HG03045 (cell line): ENCODE measurements at regions not wholly inside any gene's neighbourhood (a gene's known extent, or its start where the extent isn't known, plus 50 kb on each side); places are given as distances from the start of the nearest gene placed in this dataset.
"Not testable (repeated sequence)": the region's sequence is repeated elsewhere in the genome, so short reads cannot be mapped to it uniquely, and the experiment has no call there.

Source experiments
- ATAC-seq: cut with Tn5 transposase; IDR thresholded peaks from one replicate; pipeline ENCODE4 v1.9.1; 2021; ENCODE audit warnings: mild to moderate bottlenecking, moderate library complexity; ENCODE audit not compliant: unreplicated experiment

DNA sequence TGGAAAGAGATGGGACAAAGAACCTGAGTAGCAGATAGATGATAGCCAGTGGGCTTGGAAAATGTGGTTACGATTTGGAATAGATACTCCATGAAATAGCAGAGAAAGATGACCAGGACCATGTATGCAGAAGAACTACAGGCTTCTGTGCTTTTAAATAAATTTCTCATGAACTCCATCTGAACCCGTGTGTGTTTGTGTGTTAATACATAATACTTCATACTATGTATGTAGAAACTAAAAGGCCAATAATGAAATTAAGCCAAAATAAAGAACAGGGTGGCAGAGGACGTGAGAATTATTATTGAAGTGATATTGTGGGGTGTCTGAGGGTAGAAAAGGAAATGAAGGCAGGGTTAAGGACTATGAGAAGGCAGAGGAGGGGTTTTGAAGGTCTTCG is 385.1 kb upstream of the RPS23 start:
- no peak for ATAC-seq

DNA sequence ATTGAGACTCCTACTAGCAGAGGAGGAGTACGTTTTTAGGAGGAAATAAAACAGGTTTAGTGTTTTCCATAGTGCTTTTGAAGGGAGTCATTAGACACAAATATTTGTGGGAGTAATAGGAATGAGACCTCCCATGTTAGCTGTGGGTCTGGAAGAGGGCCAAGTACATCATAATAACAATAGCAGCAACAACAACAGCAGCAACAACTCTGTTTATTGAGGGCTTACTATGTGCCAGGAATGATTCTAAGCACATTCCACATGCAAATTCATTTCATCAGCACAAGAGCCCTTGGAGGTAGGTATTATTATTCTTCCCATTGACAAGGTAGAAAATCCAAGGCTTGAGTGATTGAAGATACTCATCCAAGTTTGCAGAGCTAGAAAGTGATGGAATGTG is 384.2 kb upstream of the RPS23 start:
- no peak for ATAC-seq

DNA sequence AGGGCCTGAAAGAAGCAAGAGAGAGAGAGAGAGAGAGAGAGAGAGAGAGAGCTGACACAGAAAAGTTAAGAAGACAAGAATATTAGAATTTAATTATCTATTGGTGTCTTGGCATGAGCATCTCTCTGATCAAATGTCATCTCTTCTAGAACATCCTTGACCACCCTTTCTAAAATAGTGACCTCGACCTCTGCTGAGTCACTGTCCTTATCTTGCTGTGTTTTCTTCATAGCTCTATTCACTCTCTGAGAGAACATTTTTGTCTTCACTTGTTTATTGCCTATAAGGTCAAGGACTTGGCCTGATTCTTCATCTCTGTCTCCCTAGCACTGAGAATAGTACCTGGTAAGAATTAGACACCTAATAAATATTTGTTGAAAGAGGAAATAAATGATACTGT is 383.8 kb upstream of the RPS23 start:
- ATAC-seq, result no peak

DNA sequence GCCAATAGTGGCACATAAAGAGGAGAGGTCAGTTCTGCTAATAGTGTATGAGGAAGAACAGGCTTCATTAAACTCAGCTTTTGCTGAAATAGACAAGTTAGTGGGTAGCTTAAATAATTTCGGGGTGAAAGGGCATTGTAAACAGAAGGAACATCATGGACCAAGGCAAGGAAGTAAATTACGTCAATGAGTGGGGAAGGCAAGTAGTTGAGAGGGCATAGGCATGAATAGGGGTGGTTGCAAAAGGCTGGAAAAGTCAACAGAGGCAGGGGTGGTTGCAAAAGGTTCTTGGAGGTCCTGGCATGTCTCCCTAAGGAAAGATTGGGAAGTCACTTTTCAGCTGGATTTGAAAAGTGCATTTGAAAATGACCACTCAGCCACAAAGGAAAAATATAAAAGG is 383.3 kb upstream of the RPS23 start:
- ATAC-seq, result no peak

DNA sequence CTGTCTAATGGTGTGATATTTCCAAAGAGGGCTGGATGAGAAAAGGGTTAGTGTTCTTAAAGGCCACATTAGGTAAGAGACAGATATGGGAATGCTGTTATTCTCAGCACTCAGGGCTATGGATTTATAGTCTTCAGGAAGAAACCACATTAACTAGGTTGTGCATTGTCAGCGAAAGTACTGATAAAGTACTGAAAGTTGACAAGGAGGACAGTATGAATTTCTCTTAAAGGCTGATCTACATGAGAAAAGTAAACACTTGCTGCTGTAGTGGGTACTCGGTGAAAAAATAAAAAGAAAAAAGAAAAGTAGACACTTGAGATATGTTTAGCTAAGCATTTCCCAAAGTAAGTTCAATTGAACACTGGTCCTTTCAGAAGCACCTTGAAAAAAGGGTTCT is 381.0 kb upstream of the RPS23 start:
- ATAC-seq, result no peak

DNA sequence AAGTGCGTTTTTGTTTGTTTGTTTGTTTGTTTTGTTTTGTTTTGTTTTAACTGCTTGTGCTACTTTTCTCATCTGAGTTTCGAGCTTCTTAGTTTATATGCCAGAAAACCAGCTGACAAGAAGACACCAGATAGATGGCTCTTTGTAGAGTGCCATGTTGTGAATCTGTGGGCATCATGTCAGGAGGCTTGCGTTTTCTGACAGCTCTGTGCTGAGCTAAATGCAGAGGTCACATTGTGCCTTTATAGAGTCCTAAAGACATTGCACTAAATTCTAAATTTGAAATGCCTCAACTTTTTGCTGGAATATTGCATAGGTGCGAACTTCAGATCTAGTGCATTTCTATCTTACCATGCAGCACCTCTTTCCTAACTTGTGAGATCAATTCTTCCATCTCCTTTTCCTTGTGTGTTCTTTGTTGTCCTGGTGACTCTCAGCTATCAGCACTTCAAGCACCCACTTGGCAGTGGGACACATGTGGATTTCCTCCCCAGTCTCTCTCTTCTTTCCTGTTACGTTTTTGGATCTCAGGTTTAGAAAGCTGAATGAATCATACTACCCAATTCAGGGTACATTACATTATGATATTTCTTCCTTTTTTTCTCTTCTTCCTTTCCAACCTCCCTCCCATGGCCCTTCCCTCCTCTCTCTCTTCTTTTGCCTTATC is 379.0 kb upstream of the RPS23 start:
- no peak for ATAC-seq

DNA sequence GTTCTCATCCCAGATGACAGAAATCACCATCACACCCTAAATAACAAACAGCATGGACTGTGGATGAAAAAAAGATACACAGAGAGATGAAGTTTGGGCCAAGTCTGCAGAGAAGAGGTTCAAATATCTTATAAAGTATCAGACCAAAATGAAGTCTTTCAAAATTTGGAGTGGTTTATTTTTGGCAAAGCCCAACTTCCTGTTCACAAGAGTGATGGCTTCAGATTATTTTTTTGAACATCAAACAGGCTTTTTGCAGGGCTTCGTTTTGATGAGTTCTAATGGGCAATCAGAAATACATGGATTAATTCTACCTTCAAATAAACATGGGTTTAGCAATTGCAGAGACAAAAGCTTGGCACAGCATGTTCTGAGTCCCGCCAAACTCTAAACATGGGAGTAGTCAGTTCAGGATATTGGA is 378.2 kb upstream of the RPS23 start:
- ATAC-seq, result no peak

DNA sequence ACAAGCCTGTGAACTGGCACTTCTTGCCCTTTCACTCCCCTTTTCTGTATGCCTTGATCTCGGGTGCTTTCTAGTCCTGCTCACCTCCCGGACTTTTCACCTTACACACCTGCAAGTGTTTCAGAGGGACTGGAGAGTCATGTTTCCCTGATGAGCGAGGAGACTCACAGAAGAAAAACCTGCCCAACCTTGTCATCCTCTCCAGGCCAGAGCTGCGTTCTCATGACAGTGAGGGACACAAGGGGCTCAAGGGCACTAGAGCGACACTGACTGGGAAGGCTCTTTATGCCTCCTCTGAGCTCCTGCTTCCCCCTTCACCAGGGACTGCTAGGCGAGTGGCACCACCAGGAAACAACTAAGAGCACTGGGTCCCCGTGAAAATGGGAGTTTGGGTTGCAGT is 376.9 kb upstream of the RPS23 start:
- ATAC-seq, result no peak

DNA sequence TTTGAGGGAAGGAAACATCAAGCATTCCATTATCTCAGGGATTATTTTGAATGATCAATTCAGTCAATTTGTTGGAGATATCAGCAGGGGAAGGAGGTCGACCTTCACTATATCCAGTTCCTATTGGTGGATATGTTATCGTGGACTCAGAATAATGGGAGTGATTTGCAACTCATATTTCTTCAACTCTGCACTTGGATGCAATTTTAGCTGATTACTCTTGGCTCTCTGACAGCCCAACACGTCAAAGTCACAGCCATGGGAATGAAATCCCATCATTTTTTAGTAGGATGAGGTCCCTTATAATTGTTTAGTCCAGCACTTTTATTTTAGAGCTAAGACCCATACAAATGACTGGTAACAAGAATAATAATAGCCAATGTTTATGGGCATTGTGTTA is 371.8 kb upstream of the RPS23 start:
- no peak for ATAC-seq

DNA sequence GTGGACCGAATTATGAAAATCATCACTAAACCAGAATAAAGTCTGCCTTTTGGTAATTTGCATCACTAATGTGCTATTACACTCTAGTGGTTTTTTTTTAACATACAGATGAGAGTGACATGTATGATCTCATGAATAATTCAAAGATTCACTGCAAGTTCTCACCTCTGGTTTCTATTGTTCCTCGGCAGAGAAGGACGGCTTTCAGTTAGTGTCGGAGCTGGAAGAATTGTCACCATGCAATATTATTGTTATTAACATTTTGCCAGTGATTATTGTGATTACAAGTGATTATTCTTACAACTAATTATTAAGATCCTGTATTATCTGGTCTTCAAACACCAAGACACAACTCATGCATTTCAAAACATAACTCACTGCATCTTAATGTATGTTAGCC is 366.6 kb upstream of the RPS23 start:
- no peak for ATAC-seq

DNA sequence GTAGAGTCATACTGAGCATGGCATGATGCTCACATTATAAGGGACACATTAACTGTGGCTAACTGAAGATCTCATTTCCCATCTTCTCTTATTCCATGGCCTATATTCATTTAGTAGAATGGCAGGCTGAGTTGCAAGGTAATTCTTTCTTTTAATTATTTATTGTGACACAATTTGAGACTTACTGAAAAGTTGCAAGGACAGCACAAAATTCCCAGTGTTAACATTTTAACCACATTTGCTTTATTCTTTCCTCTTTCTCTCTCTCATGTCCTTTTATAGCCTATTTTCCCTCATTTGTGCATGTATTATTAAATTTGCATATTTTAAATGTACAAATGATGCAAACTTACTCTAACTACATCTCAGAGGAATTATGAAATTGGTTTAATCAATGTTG is 366.1 kb upstream of the RPS23 start:
- ATAC-seq, result no peak

DNA sequence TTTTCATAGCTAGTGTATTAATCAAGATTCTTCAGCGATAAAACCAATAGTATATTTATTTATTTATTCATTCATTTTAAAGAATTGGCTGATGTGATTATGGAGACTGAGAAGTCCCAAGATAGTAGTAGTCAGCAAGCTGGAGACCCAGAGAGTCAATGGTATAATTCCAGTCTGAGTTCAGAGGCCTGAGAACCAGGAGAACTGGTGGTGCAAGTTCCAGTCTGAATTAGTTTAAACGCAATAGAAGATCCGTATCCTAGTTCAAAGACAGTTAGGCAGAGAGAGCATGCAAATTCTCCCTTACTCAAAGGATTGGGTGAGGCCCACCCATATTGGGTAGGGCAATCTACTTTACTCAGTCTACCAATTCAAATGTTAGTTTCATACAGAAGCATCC is 364.2 kb upstream of the RPS23 start:
- ATAC-seq, result no peak

DNA sequence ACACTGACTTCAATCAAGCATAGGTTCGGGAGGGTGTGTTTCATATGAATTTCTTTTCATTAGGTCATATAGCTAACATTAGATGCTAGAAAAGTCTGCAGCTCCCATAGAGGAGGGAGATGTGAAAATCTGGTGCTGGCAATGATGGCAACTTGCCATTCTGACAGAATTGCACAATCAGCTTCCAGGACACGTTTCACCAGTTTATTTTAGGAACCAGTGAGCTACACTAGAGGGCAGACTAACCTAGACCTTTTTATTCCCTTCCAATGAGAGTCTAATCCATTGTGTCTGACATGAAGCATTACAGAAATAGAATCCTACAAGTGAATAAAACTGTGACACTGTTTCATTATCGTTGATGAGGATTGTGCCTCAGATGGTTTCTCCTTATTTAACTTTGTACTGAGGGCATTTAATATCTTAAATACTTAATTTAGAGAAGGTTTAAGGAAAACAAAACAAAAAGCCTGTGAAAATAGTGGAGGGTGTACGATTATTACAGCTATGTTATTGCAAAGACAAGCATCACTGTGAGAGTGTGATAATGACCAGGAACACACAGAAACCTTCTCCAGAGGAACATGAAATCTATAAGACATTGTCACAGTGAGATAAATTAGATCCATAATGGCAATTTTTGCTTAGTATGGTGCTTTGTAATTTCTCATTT is 363.3 kb upstream of the RPS23 start:
- ATAC-seq, result peak; percentile 71

DNA sequence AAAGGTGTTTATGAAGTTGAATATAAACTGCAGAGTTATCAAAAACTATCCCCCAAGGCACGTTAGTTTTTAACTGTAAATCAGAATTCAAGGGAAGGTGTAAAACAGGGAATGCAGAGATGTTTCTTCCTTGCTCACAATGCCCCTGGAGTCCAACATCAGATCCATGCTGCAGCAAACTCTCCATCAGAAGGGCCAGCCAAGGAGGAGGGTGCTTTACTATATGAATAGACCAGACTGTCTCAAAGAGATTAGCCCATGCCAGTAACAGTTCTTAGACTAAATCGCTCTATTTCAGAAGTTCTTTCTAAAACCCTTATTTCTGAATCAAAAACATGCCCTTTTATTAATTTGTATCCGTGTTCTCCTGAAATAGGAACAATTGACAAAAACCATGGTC is 362.8 kb upstream of the RPS23 start:
- no peak for ATAC-seq

DNA sequence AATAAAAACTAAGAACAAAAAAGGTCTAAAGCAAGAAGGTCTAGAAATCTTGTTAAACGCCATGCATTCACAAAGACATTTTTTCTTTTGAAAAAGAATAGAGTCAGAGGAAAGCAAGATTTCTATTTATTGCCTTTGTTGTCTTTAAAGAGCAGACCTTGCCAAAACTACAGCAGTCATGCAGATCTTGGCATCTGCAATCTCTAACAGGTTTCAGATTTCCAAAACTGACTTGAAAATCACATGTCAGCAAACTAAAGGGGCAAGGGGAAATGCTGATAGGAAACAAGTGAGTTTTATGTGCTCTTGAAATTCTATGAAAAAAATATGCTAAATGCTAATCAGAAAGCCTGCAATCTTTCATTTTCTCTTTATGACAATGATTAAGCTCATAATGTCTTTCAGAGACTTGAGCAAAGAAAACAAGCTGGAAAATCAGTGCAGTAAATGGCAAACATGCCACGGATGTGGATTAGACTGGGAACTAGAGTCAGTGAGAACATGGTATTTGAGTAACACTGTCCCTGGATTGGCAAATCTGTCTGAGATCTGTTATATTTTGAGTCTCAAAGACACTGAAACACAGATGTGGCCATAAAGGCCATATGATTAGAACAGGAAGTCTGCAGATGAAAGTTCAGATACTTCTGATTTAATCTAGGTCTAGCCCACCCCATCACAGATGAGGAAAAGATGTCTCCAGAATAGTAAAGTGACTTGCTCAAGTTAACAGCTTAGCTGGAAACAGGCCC is 361.4 kb upstream of the RPS23 start:
- ATAC-seq, result no peak

DNA sequence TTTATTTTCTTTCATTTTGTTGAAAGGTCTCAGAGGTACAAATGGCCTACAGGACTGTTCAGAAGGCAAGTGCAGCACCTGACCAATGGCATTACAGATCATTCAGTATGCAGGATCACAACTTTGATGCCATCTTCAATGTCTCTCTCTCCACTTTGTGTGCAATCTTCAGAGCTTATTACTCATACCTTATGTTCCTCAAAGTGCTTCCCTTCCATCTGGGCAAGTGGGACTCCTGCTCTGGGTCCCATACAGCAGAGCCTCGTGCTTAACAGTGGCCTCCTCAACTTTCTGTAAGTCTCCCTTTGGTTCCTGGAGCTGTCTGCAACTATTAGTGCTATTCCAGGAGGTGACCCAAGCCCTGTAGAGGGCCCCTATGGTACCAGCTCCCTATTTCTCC is 358.4 kb upstream of the RPS23 start:
- no peak for ATAC-seq

DNA sequence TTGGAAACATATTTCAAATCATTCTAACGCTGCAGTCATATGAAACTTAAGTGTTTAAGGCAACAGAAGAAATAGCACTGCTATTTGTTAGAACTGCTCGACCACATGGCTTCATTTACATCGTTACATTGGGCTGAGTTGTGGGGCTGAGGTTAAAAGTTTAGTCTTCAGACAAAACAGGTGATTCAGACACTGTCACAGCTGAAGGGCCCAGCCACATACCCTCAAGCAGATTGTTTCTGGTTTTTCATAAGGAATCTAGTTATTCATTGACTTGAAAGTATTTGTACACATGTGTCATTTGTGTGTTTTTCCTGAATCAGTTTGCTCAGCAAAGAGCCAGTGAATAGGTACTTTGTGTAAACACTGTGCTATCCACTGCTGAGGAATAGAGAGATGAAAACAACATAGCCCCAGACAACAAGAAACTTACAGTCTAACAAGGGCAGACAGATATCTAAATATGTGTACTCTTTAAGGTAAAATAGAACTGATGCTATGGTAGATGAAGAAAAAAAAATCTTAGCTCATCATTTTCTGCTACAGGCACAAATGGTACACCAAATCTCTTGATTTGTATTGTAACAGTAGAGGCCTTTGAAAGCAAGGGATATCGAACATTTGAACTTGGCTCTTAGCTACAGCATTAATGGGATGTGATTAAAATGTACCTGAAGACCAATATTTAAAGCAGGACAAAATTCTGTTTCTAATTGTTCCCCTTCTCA is 357.6 kb upstream of the RPS23 start:
- no peak for ATAC-seq

DNA sequence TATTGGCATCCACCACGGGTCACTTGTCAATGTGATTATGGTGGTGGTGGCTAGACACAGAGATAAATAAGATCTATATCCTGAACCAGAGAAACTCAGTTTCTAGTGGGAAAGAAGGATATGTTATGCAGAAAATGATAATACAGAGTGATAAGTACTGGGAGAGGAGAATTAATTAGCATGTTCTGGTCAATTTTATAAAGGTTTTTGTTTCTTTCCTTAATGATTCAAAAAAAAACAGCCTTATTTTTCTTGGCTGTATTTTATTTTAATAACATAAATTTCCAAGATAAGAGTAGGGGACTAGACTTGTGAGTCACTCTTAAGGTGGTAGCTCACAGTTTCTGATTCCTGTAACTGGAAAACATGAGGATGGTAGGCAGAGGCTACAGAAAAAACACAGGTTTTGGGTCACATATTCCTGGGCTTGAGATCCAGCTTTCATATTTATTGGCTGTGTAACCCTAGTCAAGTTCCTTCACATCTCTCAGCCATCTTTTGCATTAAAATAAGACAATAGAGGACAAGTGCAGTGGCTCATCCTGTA is 350.3 kb upstream of the RPS23 start:
- no peak for ATAC-seq

DNA sequence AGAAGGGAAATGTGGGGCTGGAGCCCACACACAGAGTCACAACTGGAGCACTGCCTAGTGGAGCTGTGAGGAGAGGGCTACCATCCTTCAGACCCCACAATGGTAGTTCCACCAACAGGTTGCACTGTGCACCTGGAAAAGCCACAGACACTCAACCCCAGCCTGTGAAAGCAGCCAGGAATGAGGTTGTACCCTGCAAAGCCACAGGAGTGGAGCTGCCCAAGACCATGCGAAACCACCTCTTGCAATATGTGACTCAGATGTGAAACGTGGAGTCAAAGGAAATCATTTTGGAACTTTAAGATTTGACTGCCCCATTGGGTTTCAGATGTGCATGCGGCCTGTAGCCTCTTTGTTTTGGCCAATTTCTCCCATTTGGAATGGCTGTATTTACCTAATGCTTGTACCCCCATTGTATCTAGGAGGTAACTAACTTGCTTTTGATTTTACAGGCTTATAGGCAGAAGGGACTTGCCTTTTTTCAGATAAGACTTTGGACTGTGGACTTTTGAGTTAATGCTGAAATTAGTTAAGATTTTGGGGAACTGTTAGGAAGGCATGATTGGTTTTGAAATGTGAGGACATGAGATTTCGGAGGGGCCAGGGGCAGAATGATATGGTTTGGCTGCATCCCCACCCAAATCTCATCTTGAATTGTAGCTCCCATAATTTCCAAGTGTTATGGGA is 348.9 kb upstream of the RPS23 start:
- ATAC-seq, result not testable (repeated sequence)

DNA sequence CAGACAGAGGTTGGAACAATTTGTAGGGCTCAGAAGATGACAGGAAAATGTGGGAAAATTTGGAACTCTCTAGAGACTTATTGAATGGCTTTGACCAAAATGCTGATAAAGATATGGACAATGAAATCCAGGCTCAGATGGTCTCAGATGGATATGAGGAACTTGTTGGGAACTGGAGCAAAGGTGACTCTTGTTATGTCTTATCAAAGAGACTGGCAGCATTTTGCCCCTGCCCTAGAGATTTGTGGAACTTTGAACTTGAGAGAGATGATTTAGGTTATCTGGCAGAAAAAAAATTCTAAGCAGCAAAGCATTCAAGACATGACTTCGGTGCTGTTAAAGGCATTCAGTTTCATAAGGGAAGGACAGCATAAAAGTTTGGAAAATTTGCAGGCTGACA is 347.9 kb upstream of the RPS23 start:
- not testable (repeated sequence) for ATAC-seq

DNA sequence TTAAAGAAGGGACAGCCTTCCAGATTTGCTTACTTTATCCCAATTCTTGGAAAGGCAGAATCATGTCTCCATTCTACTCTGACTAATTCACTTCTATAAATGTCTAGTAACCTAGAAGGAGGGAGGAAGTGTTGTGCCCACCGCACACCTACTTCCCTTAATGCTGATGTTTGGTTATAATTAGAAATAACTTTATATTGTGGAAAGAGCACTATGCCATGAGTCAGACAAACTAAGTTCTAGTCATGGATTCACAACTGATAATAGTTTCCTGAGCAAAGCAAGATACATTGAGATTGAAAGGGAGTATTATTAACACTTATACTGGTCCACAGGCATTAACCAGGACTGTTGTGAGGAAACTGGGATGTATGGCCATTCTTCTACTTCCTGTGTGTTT is 345.9 kb upstream of the RPS23 start:
- no peak for ATAC-seq
